HUDEP-2 (cell line): ENCODE measurements at regions not wholly inside any gene's neighbourhood (a gene's known extent, or its start where the extent isn't known, plus 50 kb on each side); places are given as distances from the start of the nearest gene placed in this dataset.

ENCODE experiments used
- DNase-seq, 76 experiments: peaks; one replicate each; lab custom pipeline; 2025; ENCODE audit not compliant: unreplicated experiment in 76 of 76; lab: John Stamatoyannopoulos, UW

DNA sequence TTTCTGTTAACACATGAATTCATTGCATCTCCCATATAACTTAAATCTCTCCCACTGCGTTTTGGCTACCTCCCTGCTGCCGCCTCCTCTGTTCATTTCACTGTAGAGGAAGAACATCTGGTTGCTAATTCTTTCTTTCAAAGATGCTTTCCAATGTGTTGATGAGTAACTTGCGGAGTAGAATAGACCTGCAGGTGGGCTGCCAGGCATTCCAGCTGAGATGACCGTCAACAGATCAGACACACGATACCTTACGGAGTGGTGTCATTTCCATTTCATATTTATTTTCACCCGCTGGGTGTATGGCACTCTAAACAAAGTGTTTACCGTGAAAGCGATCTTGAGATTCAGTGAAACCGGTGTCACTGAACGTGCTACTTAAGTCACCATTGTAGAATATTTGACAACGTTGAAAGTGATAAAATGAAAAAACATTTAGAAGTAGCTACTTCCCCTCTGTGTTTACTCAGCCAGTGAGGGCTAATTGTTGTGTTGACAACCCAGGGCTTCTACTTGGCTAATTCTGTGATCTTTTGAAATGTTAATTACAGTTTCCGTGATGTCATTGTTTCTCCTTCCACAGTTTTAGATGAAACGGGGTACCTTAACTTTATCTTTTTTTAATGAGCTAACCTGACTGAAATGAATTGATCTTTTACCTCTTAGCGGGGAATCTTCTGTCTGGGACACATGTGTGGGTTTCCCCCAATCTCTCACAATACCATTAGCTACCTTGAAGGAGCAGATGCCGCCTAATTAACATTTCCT, 228.5 kb upstream of the ARGLU1 start:
- DNase-seq: no peak

DNA sequence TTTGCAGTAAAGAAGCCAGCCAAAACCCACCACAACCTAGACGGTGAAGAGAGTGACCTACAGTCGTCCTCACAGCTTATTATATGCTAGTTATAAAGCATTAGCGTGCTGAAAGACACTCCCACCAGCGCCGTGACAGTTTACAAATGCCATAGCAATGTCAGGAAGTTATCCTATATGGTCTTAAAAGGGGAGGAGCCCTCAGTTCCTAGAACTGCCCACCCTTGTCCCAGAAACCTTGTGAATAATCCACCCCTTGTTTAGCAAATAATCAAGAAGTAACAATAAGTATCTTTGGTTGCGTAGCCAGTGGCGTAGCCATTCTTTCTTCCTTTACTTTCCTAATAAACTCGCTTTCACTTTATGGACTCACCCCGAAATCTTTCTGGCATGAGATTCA, 227.9 kb upstream of the ARGLU1 start:
- DNase-seq: no peak

DNA sequence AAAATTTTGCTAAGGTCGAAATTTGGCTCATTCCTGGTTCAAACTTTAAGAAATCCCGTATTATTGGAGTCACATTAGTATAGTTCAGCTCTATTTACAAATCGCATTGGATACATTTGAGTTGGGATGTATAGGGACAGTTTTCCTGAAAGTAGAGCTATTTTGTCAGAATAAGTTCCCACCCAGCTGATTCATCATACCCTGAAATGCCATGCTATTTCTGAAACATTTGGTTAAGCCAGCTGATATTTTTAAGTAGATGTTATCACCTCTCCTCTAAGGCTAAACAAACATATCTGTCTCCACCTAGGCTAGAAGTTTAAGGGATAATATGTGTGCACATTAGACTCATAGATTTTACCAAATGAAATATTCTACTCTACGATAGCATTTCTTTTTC, 226.2 kb upstream of the ARGLU1 start:
- DNase-seq: no peak

DNA sequence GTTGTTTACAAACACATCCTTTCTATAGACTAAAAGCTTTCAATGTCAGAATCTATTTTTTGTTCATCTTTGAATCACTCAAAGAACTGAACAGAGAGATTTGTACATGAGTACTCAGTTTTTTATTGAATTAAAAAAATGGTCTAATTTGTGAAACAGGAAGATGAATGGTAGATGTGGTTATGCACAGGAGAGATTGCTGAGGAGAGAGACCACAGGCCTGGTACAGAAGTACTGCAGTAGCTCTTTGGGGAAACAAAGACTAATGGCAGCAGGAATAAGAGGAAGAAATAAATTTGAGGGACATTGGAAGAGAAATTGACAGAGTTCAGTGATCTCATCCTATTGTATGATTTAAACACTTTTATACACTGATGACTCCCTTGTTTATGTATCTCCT, 222.0 kb upstream of the ARGLU1 start:
- DNase-seq: no peak

DNA sequence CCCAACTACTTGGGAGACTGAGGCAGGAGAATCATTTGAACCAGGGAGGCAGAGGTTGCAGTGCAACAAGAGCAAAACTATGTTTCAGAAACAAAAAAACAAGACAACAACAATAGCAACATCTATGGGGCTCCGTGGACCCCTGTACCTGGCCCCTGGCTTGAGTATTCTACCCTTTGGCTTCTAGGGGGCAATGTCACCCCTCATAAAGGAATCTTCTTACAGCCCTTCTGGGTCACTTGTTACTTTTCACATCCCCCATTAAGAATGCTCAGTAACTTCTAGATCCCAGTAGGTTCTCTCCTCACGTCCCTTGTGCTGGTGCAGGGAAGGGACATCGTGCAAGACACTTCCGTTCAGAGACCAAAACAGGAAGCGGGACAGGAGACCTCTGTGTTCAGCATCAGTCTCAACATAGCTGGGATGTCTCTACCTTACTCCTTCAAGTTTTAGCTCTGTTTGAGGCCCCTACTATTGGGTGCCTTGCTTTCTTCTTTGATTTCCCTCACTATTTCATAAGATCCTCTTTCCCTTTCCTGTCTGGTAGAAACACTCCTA, 218.1 kb upstream of the ARGLU1 start:
- DNase-seq: no peak

DNA sequence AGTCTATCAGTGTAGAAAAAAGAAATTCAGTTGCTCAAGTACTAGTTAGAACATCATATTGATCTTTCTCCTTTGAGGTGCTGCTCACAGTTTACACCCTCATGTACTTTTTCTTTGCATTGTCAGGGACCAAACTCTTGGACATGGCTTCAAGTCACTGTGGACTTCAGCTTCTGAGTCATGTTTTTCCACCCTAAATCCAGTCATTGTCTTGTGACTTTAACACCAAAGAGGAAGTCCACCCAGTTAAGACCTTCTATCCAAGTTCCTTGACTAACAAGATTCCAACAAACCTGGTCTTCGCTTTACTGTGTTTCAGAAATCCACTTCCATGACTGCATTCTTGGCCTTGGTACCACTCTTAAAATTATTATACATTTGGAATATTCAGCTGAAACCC, 206.7 kb upstream of the ARGLU1 start:
- DNase-seq: no peak

DNA sequence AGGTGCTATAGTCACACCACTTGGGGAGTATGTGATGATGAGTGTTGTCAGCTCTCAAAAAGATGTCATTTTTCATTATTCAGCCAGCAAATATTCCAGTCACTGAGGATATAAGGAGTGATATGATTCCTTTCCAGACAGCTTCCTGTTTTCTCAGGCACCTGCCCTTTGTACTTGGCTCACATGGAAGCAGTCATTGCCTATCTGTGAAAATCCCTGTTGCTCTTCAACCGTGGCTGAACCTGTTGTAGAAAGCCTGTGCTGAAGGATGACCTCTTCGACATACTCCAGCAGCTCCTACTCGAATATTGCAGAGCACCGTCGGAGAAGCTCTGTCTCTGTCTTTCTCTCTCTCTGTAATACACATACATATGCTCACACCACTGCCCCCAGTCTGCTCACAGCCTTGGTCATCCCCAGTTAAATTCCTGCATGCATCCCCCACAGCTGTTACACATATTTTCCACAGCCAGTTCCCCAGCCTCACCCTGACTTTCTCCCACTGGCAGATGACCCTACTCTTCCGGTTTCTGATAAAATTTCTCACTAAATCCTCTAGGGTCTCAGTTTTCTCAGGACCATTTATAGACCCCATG, 204.2 kb upstream of the ARGLU1 start:
- no peak for DNase-seq

DNA sequence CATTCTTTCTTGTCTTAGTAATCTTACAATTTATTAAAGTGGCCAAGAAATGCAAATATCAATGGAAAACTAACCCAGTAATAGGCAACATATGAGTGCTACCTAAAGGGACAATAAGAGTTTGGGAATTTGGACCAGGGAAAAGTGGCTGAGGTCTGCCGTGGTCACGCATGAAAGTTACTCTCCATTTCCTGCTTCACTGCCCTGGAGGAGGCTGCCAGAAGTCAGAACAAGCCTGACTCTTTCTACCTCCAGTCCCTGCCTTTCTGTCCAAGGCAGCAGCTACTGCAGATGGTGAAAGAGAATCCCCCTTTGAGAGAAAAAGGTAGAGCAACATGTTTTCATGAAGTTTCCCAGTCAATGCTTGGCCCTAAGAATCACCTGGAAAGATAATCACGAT, 201.1 kb upstream of the ARGLU1 start:
- no peak for DNase-seq

DNA sequence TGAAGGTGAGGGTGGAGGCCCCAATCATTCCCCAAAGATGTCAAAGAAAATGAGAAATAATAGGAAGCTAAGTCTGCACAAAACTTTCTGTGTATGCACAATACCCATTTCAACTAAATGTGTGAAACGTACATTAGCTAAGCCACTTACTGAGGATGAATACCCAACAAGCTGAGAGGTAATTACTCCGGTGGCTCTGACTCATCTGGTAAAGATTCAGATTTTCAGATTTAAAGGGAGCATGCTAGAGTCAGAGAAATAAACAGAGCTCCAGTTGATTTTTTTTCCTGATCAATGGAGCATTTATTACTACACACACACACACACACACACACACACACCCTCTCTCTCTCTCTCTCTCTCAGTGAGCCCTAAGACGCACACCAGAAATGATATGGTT, 194.8 kb upstream of the ARGLU1 start:
- DNase-seq: no peak

DNA sequence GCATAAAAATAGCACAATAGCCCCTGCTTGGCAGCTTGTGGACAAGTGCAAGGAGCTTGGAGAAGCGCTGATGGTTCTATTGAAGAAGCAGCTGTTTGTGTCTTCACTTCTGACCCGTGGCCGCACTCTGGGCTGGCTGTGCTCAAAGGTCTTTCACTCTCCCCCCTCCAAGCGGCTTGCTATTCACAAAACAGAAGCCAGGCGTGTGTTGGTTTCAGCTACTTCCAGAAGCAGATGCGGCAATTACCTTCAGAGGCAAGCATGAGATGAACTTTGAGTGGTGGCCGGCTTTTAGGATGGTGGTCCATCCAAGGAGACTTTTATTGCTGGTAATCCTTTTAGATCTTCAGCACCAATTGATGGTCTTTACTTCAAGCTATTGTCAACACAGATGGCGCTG, 188.5 kb upstream of the ARGLU1 start:
- DNase-seq: no peak

DNA sequence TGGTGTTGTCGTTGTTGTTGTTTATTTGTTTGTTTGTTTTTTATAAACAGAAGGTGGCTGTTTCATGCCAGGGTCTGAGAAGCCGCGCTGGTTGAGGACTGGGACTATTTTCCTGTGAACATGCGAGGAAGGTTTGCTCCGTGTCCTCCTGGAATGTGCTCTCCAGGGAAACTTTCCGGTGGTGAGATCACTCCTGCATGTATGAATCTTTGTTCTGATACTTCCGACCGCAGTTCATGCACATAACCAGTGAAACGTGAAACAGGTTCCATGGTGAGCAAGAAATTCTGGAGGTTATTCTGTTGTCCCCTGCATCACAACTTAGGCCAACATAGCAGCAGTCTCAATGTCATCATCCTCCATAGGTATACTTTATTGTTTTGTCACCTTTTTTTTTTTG, 187.6 kb upstream of the ARGLU1 start:
- DNase-seq: no peak

DNA sequence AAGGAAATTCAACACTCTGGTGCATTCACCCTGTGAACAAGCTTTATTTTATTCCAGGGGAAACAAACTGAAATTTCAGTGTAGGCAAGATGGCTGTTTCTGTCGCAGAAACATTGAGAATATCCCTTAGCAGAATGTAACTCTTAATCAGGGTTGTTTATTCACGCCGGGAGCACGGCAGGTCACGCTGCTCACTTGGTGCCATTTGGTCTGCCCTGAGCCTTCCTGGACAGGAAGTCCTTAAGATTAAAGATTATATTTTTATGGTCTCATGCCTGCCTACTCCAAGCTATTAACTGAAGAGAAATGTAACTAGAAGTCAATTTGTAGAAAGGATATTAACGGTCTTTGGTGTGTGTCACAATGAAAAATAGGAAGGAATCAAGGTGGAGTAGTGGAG, 185.3 kb upstream of the ARGLU1 start:
- no peak for DNase-seq

DNA sequence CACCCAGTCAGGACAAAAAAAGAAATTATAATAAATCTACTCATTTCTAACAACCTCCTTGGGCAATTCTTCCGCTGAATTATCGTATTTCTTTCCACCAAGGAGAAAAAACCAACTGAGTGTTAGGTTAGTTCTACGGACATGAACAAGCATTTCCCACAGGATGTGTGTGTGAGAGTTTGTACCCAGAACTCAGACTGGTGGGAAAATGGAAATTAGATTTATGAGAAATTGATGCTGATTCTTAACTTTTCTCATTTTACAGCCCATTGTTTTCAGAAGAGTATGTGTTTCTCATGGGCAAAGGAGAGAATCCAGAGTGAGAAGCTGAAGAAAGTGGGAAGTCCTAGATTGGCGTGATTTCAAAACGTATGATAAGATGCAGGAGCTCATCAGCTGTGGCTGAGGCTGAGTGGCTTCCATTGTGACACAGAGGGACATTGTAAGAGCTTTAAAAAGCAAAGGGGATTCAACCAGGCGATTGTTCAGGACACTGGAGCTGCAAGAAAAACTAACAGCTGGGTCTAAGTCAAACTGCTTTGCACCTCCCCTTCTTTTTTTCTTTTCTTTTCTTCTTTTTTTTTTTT, 184.7 kb upstream of the ARGLU1 start:
- no peak for DNase-seq

DNA sequence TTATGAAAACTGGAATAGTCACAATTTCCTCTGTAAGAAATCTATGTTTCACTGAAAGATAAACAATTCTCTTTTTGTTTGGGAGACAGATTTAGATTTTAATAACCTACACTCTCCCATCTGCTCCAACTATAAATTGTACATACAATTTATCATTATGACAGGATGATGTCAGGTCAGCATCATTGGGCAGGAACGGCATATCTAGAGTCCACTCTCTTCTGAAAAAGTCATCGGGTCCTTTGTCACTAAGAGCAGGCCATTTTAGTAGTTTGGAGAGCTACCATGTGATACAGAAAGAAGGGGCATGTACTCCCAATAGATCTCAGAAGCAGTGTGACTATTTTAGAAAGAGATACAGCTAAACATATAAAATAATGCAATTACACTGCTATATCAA, 180.8 kb upstream of the ARGLU1 start:
- no peak for DNase-seq

DNA sequence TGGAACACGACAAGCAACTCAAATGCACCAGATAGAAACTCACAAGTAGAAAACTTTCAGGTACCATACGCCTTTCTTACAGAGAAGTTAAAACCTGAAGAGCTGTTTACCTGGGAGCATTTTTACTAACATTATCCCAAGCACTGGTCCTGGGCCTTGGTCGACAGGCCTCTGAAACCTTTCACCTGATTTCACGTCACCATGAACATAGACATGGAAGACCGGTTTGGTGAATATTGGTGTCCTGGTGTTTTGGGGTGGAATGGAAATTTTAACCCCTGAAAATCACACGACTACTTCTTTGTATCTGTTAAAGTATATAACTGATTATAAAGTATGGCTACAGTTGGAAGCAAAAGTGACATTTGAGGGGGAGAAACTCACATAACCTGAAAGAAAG, 176.6 kb upstream of the ARGLU1 start:
- DNase-seq: no peak

DNA sequence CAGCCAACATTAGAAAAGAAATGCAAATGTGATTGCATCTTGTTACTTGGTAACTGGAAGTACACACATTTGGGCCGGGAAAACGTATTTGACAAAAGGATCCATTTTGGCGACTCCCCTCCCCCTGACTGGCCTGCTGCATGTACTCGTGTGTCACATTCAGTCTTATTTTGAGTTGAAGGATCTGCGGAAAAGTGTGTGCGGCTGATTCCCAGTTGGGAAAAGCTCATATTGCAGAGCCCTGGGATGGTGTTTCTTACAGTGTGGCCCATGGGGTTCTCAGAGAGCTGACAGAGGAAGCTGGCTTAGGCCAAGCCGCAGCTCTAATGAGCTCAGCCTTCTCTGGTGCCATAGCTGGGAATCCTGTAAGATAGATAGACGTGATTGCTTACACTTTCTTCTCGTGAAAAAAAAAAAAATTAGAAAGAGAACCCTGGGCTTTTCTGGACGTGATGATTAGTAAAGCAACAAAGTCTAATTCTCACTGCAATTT, 170.3 kb upstream of the ARGLU1 start:
- DNase-seq: no peak

DNA sequence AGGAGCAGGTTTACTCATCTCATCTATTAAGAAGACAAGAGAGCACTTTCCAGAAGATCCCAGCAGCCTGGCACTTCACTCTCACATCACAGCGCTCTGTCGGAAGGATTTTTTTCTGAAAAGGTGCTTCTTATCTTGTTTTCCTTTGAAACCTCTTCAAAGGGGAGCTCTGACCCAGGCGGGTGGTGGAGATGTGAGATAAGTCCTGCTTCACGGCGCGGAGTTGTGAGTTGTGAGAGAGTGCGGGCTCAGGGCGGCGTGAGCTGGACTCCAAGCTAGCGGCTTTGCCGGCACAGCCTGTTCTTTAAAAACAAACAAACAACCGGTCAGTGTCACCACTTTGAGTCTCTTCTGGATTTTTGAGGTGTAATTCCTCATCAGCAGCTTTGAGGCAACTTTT, 169.0 kb upstream of the ARGLU1 start:
- DNase-seq: no peak

DNA sequence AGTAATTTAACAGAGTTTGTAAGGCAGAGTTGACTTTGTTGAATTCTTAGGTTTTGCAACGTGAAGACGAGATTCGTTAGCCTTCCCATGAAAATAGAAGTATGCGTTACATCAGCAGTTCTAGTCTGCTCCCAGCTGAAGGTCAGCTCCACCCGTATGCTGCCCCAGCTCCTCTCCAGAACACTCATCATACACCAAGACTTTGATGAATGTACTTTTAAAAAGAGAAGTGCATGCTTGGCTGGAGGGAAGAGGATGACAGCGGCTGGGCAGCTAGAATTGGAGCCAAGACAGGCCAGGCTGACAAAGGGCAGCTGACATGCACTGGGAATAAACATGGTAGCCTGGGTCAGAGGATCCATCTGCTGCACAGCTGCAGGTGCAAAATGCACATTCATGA, 166.3 kb upstream of the ARGLU1 start:
- no peak for DNase-seq

DNA sequence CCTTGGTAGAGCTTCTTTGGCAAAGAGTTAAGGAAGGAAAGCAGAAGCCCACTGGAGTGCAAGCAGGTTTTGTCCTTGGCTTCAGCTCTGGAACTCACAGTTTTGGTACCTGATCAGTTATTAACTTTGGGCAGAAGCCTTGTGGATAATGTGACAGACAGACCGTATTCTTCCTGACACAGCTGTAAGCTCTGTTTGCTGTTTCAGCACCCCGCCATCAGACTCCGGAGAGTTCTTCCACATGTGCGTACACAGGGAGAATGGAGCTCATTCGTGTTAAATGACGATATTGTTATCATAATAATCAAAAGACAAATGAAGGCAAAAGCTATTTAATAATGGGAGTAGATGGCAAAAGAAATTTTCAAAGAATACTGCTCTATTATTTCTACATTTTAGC, 155.1 kb upstream of the ARGLU1 start:
- DNase-seq: no peak

DNA sequence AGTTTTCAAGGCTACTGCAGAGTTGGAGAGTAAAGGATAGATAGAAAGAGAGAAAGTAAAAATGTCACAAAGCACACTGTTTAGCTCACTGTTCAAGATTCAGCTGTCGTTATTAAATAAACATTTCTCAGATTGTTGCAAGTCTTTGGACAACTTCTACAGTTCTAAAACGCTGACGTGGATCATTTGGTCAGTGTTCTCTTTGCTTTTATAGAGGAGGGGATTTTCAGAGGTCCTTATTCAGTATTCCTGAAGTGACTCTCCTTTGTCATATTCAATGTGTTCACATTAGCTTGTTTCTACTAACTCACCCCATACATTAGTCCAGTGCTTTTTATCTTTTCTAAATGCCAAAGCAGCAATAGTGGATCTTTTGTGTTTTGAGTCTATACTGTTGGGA, 154.7 kb upstream of the ARGLU1 start:
- DNase-seq: no peak

DNA sequence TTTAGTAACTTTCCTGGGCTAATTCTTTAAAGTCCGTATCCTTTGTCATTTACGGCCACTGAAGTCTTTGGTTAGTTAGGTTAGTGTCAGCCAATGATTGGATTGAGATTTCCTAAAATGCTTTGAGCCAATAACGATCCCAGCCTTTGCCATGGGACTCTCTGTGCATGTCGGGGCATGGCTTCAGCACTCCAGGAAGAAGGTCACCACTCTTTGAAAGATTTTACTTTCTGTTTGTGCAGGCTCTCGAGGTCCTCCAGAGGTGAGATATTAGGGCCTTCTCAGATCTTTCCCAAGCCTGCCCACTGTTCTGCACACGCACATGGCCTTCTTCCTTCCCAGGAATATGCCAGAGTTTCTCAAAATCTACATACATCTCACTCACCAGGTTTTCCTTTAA, 153.7 kb upstream of the ARGLU1 start:
- no peak for DNase-seq
